ENCODE measurements at regions not wholly inside any gene's neighbourhood (a gene's known extent, or its start where the extent isn't known, plus 50 kb on each side); places are given as distances from the start of the nearest gene placed in this dataset.

GRCh38 chr16:73176577-73177013 is 128.7 kb upstream of the ZFHX3 start:
- Histone ChIP-seq H3K27me3 (ENCODE audit: control insufficient read depth in 1 of 2, insufficient read depth in 2 of 2, low read length in 2 of 2) (no peaks in the 10 kb centered on the region), H3K4me3 (ENCODE audit: low read length in 2 of 2) (no peak overlapping the region), H3K36me3 (ENCODE audit: control insufficient read depth in 2 of 2, insufficient read depth in 2 of 2, low read length in 2 of 2) (no peaks in the 10 kb centered on the region), H3K9ac (ENCODE audit: low read length in 2 of 2) (no peak overlapping the region), H3K27ac (ENCODE audit: low read length) (no peak overlapping the region), H3K9me3 (ENCODE audit: control insufficient read depth in 2 of 2, low read length in 2 of 2) (no peaks in the 10 kb centered on the region), H3K4me1 (ENCODE audit: control insufficient read depth, insufficient read depth, low read length) (peaks cover 16% of the 10 kb centered on the region)

- Histone ChIP-seq H3K4me1 (ENCODE audit: control insufficient read depth, insufficient read depth, low read length) (peaks cover 13% of the 10 kb centered on the region), H3K9me3 (ENCODE audit: control insufficient read depth in 2 of 2, low read length in 2 of 2) (no peaks in the 10 kb centered on the region), H3K27ac (ENCODE audit: low read length) (peak overlapping the region; percentile 64), H3K9ac (ENCODE audit: low read length in 2 of 2) (no peak overlapping the region), H3K4me3 (ENCODE audit: low read length in 2 of 2) (no peak overlapping the region), H3K27me3 (ENCODE audit: control insufficient read depth in 1 of 2, insufficient read depth in 2 of 2, low read length in 2 of 2) (no peaks in the 10 kb centered on the region), H3K36me3 (ENCODE audit: control insufficient read depth in 2 of 2, insufficient read depth in 2 of 2, low read length in 2 of 2) (no peaks in the 10 kb centered on the region)
Observed at GRCh38 chr16:73172973-73173709, 125.2 kb upstream of the ZFHX3 start.

GRCh38 chr16:73172241-73172972 is 124.5 kb upstream of the ZFHX3 start:
- no peaks in the 10 kb centered on the region for H3K36me3 ChIP-seq (ENCODE audit: control insufficient read depth in 2 of 2, insufficient read depth in 2 of 2, low read length in 2 of 2)
- H3K9me3 ChIP-seq (ENCODE audit: control insufficient read depth in 2 of 2, low read length in 2 of 2): no peaks in the 10 kb centered on the region
- H3K4me1 ChIP-seq (ENCODE audit: control insufficient read depth, insufficient read depth, low read length): peaks cover 13% of the 10 kb centered on the region
- H3K4me3 ChIP-seq (ENCODE audit: low read length in 2 of 2): peak overlapping the region in 1 of 2 donors; percentile 47
- peak overlapping the region; percentile 36 to 55 for H3K9ac ChIP-seq (ENCODE audit: low read length in 2 of 2)
- no peaks in the 10 kb centered on the region for H3K27me3 ChIP-seq (ENCODE audit: control insufficient read depth in 1 of 2, insufficient read depth in 2 of 2, low read length in 2 of 2)
- peak overlapping the region; percentile 64 for H3K27ac ChIP-seq (ENCODE audit: low read length)

GRCh38 chr16:73171901-73172240 is 123.9 kb upstream of the ZFHX3 start:
- H3K27ac ChIP-seq (ENCODE audit: low read length): peak overlapping the region; percentile 64
- no peak overlapping the region for H3K4me3 ChIP-seq (ENCODE audit: low read length in 2 of 2)
- H3K4me1 ChIP-seq (ENCODE audit: control insufficient read depth, insufficient read depth, low read length): peaks cover 13% of the 10 kb centered on the region
- no peaks in the 10 kb centered on the region for H3K27me3 ChIP-seq (ENCODE audit: control insufficient read depth in 1 of 2, insufficient read depth in 2 of 2, low read length in 2 of 2)
- H3K9me3 ChIP-seq (ENCODE audit: control insufficient read depth in 2 of 2, low read length in 2 of 2): no peaks in the 10 kb centered on the region
- H3K36me3 ChIP-seq (ENCODE audit: control insufficient read depth in 2 of 2, insufficient read depth in 2 of 2, low read length in 2 of 2): no peaks in the 10 kb centered on the region
- no peak overlapping the region for H3K9ac ChIP-seq (ENCODE audit: low read length in 2 of 2)

- no peak overlapping the region for H3K4me3 ChIP-seq (ENCODE audit: low read length in 2 of 2)
- no peaks in the 10 kb centered on the region for H3K36me3 ChIP-seq (ENCODE audit: control insufficient read depth in 2 of 2, insufficient read depth in 2 of 2, low read length in 2 of 2)
- no peak overlapping the region for H3K9ac ChIP-seq (ENCODE audit: low read length in 2 of 2)
- H3K27me3 ChIP-seq (ENCODE audit: control insufficient read depth in 1 of 2, insufficient read depth in 2 of 2, low read length in 2 of 2): no peaks in the 10 kb centered on the region
- peaks cover 14% of the 10 kb centered on the region for H3K4me1 ChIP-seq (ENCODE audit: control insufficient read depth, insufficient read depth, low read length)
- H3K27ac ChIP-seq (ENCODE audit: low read length): no peak overlapping the region
- H3K9me3 ChIP-seq (ENCODE audit: control insufficient read depth in 2 of 2, low read length in 2 of 2): no peaks in the 10 kb centered on the region
Observed at GRCh38 chr16:73171380-73171779, 123.5 kb upstream of the ZFHX3 start.

- Histone ChIP-seq H3K27me3 (ENCODE audit: control insufficient read depth in 1 of 2, insufficient read depth in 2 of 2, low read length in 2 of 2) (no peaks in the 10 kb centered on the region), H3K4me1 (ENCODE audit: control insufficient read depth, insufficient read depth, low read length) (peaks cover 17% of the 10 kb centered on the region), H3K4me3 (ENCODE audit: low read length in 2 of 2) (no peak overlapping the region), H3K9ac (ENCODE audit: low read length in 2 of 2) (no peak overlapping the region), H3K9me3 (ENCODE audit: control insufficient read depth in 2 of 2, low read length in 2 of 2) (no peaks in the 10 kb centered on the region), H3K36me3 (ENCODE audit: control insufficient read depth in 2 of 2, insufficient read depth in 2 of 2, low read length in 2 of 2) (no peaks in the 10 kb centered on the region), H3K27ac (ENCODE audit: low read length) (no peak overlapping the region)
Observed at GRCh38 chr16:73170612-73171038, 122.7 kb upstream of the ZFHX3 start.

GRCh38 chr16:73166947-73167550 is 119.1 kb upstream of the ZFHX3 start:
- Histone ChIP-seq H3K4me1 (ENCODE audit: control insufficient read depth, insufficient read depth, low read length) (peaks cover 8% of the 10 kb centered on the region), H3K9me3 (ENCODE audit: control insufficient read depth in 2 of 2, low read length in 2 of 2) (no peaks in the 10 kb centered on the region), H3K27me3 (ENCODE audit: control insufficient read depth in 1 of 2, insufficient read depth in 2 of 2, low read length in 2 of 2) (no peaks in the 10 kb centered on the region), H3K4me3 (ENCODE audit: low read length in 2 of 2) (peak overlapping the region in 1 of 2 donors; percentile 1), H3K9ac (ENCODE audit: low read length in 2 of 2) (no peak overlapping the region), H3K27ac (ENCODE audit: low read length) (no peak overlapping the region), H3K36me3 (ENCODE audit: control insufficient read depth in 2 of 2, insufficient read depth in 2 of 2, low read length in 2 of 2) (no peaks in the 10 kb centered on the region)

- Histone ChIP-seq H3K4me1 (ENCODE audit: control insufficient read depth, insufficient read depth, low read length) (peaks cover 4% of the 10 kb centered on the region), H3K36me3 (ENCODE audit: control insufficient read depth in 2 of 2, insufficient read depth in 2 of 2, low read length in 2 of 2) (no peaks in the 10 kb centered on the region), H3K4me3 (ENCODE audit: low read length in 2 of 2) (peak overlapping the region; percentile 1 to 31), H3K9me3 (ENCODE audit: control insufficient read depth in 2 of 2, low read length in 2 of 2) (no peaks in the 10 kb centered on the region), H3K9ac (ENCODE audit: low read length in 2 of 2) (no peak overlapping the region), H3K27me3 (ENCODE audit: control insufficient read depth in 1 of 2, insufficient read depth in 2 of 2, low read length in 2 of 2) (no peaks in the 10 kb centered on the region), H3K27ac (ENCODE audit: low read length) (no peak overlapping the region)
Observed at GRCh38 chr16:73166441-73166851, 118.5 kb upstream of the ZFHX3 start.

- Histone ChIP-seq H3K9ac (ENCODE audit: low read length in 2 of 2) (no peak overlapping the region), H3K9me3 (ENCODE audit: control insufficient read depth in 2 of 2, low read length in 2 of 2) (no peaks in the 10 kb centered on the region), H3K36me3 (ENCODE audit: control insufficient read depth in 2 of 2, insufficient read depth in 2 of 2, low read length in 2 of 2) (no peaks in the 10 kb centered on the region), H3K27ac (ENCODE audit: low read length) (no peak overlapping the region), H3K4me1 (ENCODE audit: control insufficient read depth, insufficient read depth, low read length) (peaks cover 4% of the 10 kb centered on the region), H3K27me3 (ENCODE audit: control insufficient read depth in 1 of 2, insufficient read depth in 2 of 2, low read length in 2 of 2) (no peaks in the 10 kb centered on the region), H3K4me3 (ENCODE audit: low read length in 2 of 2) (no peak overlapping the region)
Observed at GRCh38 chr16:73163238-73163815, 115.4 kb upstream of the ZFHX3 start.

- no peak overlapping the region for H3K9ac ChIP-seq (ENCODE audit: low read length in 2 of 2)
- H3K27me3 ChIP-seq (ENCODE audit: control insufficient read depth in 1 of 2, insufficient read depth in 2 of 2, low read length in 2 of 2): no peaks in the 10 kb centered on the region
- H3K36me3 ChIP-seq (ENCODE audit: control insufficient read depth in 2 of 2, insufficient read depth in 2 of 2, low read length in 2 of 2): no peaks in the 10 kb centered on the region
- no peak overlapping the region for H3K4me3 ChIP-seq (ENCODE audit: low read length in 2 of 2)
- no peak overlapping the region for H3K27ac ChIP-seq (ENCODE audit: low read length)
- H3K4me1 ChIP-seq (ENCODE audit: control insufficient read depth, insufficient read depth, low read length): peaks cover 4% of the 10 kb centered on the region
- H3K9me3 ChIP-seq (ENCODE audit: control insufficient read depth in 2 of 2, low read length in 2 of 2): no peaks in the 10 kb centered on the region
Observed at GRCh38 chr16:73161977-73162376, 114.0 kb upstream of the ZFHX3 start.

Data from stomach smooth muscle (tissue), 2 donors.